ENCODE measurements at regions not wholly inside any gene's neighbourhood (a gene's known extent, or its start where the extent isn't known, plus 50 kb on each side); places are given as distances from the start of the nearest gene placed in this dataset.

DNA sequence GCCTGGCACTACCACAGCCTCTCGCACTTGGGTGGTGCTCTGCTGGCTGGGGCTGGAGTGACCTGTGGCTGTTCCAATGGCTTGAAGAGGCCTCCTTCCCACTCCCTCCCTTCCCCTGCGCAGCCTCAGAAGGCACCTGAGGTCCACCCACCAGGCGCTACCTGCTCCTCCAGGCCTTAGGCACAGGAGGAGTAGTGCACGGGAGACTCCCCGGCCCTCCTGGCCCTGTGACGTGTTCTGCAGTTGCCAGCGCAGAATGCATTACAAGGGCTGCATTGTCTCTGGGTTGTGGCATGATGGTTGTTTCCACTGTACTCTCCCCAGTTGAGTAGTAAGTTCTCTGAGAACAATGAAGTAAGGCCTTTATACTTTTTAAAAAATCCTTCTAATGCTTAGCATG, 128.6 kb downstream of the TEX29 start:
- no TSS peak for BruUV-seq (replicated peaks)
- intact Hi-C loops (cut with micrococcal nuclease; ENCODE audit: unreplicated experiment), result no loop called here
- H3K4me3 ChIP-seq (ENCODE audit: low read depth, low read length, poor library complexity, severe bottlenecking), result no peak overlapping the region
- POLR2A ChIA-PET (ENCODE audit: low non-redundant PET), result no interaction called here
- no peak overlapping the region for H3K27ac ChIP-seq (ENCODE audit: low read depth, low read length, poor library complexity, severe bottlenecking)
- no peak for DNase-seq (ENCODE audit: low spot score)
- H3K36me3 ChIP-seq (ENCODE audit: insufficient read depth, low read length, poor library complexity, severe bottlenecking), result no peaks in the 10 kb centered on the region
- CTCF ChIA-PET, result no interaction called here
- TF ChIP-seq EZH2 (IDR thresholded peaks at IDR 0.05; ENCODE audit: borderline replicate concordance, low read depth, low read length, poor library complexity, severe bottlenecking), result no peak
- TF ChIP-seq, protein P1, sequence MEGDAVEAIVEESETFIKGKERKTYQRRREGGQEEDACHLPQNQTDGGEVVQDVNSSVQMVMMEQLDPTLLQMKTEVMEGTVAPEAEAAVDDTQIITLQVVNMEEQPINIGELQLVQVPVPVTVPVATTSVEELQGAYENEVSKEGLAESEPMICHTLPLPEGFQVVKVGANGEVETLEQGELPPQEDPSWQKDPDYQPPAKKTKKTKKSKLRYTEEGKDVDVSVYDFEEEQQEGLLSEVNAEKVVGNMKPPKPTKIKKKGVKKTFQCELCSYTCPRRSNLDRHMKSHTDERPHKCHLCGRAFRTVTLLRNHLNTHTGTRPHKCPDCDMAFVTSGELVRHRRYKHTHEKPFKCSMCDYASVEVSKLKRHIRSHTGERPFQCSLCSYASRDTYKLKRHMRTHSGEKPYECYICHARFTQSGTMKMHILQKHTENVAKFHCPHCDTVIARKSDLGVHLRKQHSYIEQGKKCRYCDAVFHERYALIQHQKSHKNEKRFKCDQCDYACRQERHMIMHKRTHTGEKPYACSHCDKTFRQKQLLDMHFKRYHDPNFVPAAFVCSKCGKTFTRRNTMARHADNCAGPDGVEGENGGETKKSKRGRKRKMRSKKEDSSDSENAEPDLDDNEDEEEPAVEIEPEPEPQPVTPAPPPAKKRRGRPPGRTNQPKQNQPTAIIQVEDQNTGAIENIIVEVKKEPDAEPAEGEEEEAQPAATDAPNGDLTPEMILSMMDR (conservative IDR thresholded peaks at IDR 0.05; ENCODE audit: low read depth, low read length), result no peak
- no peaks in the 10 kb centered on the region for H3K4me1 ChIP-seq (ENCODE audit: insufficient read depth, low read length, poor library complexity, severe bottlenecking)
- peaks cover 52% of the 10 kb centered on the region for H3K27me3 ChIP-seq (replicated peaks; ENCODE audit: insufficient read depth, low read depth, low read length, poor library complexity)
- no peaks in the 10 kb centered on the region for H3K9me3 ChIP-seq (ENCODE audit: low read depth, low read length, poor library complexity, severe bottlenecking)

DNA sequence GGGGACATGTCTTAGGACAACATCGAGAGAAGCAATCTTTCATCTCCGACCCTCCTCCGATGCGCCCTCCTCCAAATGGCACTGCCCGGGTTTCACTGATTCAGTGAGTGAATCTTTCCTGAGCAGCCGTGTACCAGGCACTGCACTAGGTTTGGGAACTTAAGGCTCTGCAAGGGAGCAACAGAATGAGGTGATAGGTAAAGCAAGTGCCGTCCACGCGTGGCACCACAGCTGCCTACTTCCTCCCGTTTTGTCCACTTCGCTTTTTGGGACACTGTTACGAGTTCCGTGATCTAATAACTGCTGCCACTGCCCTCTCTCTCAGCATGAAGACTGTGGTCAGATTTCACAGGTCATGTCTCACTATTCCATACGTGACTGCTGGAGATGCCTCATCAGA, 131.0 kb downstream of the TEX29 start:
- no peak for DNase-seq (ENCODE audit: low spot score)
- TF ChIP-seq, protein P1 (conservative IDR thresholded peaks at IDR 0.05; ENCODE audit: low read depth, low read length), result no peak
- no peak for TF ChIP-seq EZH2 (IDR thresholded peaks at IDR 0.05; ENCODE audit: borderline replicate concordance, low read depth, low read length, poor library complexity, severe bottlenecking)
- POLR2A ChIA-PET (ENCODE audit: low non-redundant PET), result no interaction called here
- Histone ChIP-seq H3K4me1 (ENCODE audit: insufficient read depth, low read length, poor library complexity, severe bottlenecking) (no peaks in the 10 kb centered on the region), H3K27me3 (replicated peaks; ENCODE audit: insufficient read depth, low read depth, low read length, poor library complexity) (peaks cover 51% of the 10 kb centered on the region), H3K4me3 (ENCODE audit: low read depth, low read length, poor library complexity, severe bottlenecking) (no peak overlapping the region), H3K27ac (ENCODE audit: low read depth, low read length, poor library complexity, severe bottlenecking) (no peak overlapping the region), H3K36me3 (ENCODE audit: insufficient read depth, low read length, poor library complexity, severe bottlenecking) (no peaks in the 10 kb centered on the region), H3K9me3 (ENCODE audit: low read depth, low read length, poor library complexity, severe bottlenecking) (no peaks in the 10 kb centered on the region)
- intact Hi-C loops (cut with micrococcal nuclease; ENCODE audit: unreplicated experiment), result no loop called here
- CTCF ChIA-PET, result no interaction called here
- no TSS peak for BruUV-seq (replicated peaks)

DNA sequence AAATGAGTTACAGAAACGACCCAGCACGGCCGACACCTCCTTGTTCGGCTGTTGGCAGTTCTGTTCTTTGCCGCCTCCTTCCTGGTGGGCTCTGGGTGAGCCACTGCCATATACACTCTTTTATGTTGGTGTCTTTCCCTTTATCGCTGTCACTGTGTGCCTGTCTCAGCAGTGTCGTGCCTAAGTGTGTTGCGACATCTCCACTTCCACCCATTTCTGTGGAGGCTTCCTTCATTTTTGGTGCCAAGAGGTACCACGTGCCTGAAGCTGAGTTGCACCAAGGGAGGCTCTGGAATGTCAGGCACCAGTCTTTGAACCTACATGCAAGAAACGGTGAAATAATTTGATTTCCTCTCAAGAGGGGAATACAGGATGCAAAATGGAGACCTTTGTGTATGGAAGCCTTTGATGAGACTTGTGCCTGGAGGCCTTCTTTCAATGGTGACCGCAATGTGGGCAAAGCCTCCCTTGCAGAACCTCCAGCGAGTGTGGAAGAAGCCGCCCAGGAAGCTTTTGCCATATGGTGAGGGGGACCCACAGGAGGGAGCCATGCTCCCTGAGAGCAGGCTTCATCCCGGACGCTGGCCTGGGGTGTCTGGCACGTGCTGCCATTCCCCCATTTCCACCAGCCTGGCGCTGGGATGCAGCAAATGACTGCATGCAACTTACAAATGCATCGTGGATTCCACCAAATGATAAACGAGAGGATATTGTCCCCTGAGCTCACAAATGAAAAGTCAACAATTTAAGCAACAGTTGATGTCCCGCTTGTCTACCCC, 136.2 kb downstream of the TEX29 start:
- Histone ChIP-seq H3K9me3 (ENCODE audit: low read depth, low read length, poor library complexity, severe bottlenecking) (no peaks in the 10 kb centered on the region), H3K36me3 (ENCODE audit: insufficient read depth, low read length, poor library complexity, severe bottlenecking) (no peaks in the 10 kb centered on the region), H3K4me3 (ENCODE audit: low read depth, low read length, poor library complexity, severe bottlenecking) (no peak overlapping the region), H3K27ac (ENCODE audit: low read depth, low read length, poor library complexity, severe bottlenecking) (no peak overlapping the region), H3K4me1 (ENCODE audit: insufficient read depth, low read length, poor library complexity, severe bottlenecking) (no peaks in the 10 kb centered on the region), H3K27me3 (replicated peaks; ENCODE audit: insufficient read depth, low read depth, low read length, poor library complexity) (peaks cover 78% of the 10 kb centered on the region)
- DNase-seq (ENCODE audit: low spot score), result no peak
- CTCF ChIA-PET, result interaction anchor here (0.6 kb wide), 1 partner anchor 362 kb away, joined by 3 read pairs; no protein-coding TSS in a partner anchor
- no peak for TF ChIP-seq EZH2 (IDR thresholded peaks at IDR 0.05; ENCODE audit: borderline replicate concordance, low read depth, low read length, poor library complexity, severe bottlenecking)
- TF ChIP-seq, protein P1 (conservative IDR thresholded peaks at IDR 0.05; ENCODE audit: low read depth, low read length), result no peak
- intact Hi-C loops (cut with micrococcal nuclease; ENCODE audit: unreplicated experiment), result no loop called here
- no TSS peak for BruUV-seq (replicated peaks)
- POLR2A ChIA-PET (ENCODE audit: low non-redundant PET), result no interaction called here
